ENCODE measurements at regions not wholly inside any gene's neighbourhood (a gene's known extent, or its start where the extent isn't known, plus 50 kb on each side); places are given as distances from the start of the nearest gene placed in this dataset.

DNA sequence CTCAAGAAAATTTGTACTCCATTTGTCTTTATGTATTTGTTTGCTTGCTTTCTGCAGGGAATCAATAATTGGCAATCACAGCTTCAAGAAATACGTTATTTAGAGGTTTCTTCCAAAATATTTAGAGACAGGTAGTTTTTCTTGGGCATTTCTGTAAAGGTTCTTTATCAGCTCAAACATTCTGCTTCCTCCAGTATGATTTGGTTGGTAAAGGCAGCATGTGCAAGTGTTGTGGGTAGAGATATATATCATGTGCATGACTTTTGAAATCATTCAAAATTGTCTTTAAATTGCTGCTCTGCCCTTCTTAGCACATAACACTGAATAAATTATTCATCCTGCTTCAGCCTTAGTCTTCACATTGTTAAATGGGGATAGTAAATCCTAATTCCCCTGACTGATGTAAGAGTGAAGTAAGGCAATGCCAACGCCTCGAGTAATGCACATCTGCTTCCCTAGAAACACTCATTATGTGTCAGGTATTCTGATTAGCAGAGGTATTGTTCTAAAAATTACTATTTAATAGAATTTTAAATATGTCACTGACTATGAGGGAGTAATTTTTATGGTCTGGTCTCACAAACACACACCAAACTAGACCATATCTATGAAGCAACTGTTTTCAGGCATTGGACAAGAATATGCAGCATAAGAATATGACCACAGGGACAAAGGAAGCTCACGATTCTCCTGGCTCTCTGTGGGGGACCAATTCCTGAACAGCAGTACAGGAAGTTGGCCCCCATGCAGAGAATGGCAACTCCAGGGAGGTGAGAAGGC, 77.3 kb upstream of the AKR1E2 start:
- DNase-seq (ENCODE audit: low spot score) (no peak), ATAC-seq (ENCODE audit: low read depth) (no peak)
- no peaks in the 10 kb centered on the region for H3K36me3 ChIP-seq (ENCODE audit: low read depth)
- no peaks in the 10 kb centered on the region for H3K4me1 ChIP-seq (ENCODE audit: insufficient read depth, poor library complexity, severe bottlenecking)
- H3K27ac ChIP-seq (ENCODE audit: poor library complexity, severe bottlenecking): no peak overlapping the region
- H3K9me3 ChIP-seq (ENCODE audit: severe bottlenecking): no peaks in the 10 kb centered on the region
- H3K27me3 ChIP-seq (ENCODE audit: insufficient read depth, poor library complexity, severe bottlenecking): no peaks in the 10 kb centered on the region
- no peak overlapping the region for H3K4me3 ChIP-seq (ENCODE audit: severe bottlenecking)
- TF ChIP-seq, protein P1, sequence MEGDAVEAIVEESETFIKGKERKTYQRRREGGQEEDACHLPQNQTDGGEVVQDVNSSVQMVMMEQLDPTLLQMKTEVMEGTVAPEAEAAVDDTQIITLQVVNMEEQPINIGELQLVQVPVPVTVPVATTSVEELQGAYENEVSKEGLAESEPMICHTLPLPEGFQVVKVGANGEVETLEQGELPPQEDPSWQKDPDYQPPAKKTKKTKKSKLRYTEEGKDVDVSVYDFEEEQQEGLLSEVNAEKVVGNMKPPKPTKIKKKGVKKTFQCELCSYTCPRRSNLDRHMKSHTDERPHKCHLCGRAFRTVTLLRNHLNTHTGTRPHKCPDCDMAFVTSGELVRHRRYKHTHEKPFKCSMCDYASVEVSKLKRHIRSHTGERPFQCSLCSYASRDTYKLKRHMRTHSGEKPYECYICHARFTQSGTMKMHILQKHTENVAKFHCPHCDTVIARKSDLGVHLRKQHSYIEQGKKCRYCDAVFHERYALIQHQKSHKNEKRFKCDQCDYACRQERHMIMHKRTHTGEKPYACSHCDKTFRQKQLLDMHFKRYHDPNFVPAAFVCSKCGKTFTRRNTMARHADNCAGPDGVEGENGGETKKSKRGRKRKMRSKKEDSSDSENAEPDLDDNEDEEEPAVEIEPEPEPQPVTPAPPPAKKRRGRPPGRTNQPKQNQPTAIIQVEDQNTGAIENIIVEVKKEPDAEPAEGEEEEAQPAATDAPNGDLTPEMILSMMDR (IDR thresholded peaks at IDR 0.05; ENCODE audit: poor library complexity, severe bottlenecking): no peak

DNA sequence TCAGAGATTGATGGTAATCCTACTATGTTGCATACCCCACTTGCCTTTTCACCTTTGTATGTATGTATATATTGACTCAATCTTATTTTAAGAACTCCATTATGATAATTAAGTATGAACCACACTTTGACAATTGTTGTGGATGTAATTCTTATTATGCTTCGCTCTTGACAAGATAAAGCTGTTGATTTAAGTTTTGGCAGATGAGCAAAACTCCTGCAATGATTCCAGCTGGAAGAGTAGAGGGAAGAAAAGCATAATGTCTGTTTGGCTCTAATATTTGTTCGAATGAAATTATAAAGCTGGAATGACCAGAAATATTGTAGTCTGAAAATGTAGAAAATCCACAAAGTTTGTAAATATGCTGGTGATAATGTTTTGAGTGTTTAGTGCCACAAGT, 83.8 kb upstream of the AKR1E2 start:
- H3K4me1 ChIP-seq (ENCODE audit: insufficient read depth, poor library complexity, severe bottlenecking): no peaks in the 10 kb centered on the region
- H3K9me3 ChIP-seq (ENCODE audit: severe bottlenecking): no peaks in the 10 kb centered on the region
- no peak overlapping the region for H3K27ac ChIP-seq (ENCODE audit: poor library complexity, severe bottlenecking)
- TF ChIP-seq, protein P1 (IDR thresholded peaks at IDR 0.05; ENCODE audit: poor library complexity, severe bottlenecking): no peak
- H3K36me3 ChIP-seq (ENCODE audit: low read depth): no peaks in the 10 kb centered on the region
- DNase-seq (ENCODE audit: low spot score) (no peak), ATAC-seq (ENCODE audit: low read depth) (no peak)
- H3K27me3 ChIP-seq (ENCODE audit: insufficient read depth, poor library complexity, severe bottlenecking): no peaks in the 10 kb centered on the region
- H3K4me3 ChIP-seq (ENCODE audit: severe bottlenecking): no peak overlapping the region

DNA sequence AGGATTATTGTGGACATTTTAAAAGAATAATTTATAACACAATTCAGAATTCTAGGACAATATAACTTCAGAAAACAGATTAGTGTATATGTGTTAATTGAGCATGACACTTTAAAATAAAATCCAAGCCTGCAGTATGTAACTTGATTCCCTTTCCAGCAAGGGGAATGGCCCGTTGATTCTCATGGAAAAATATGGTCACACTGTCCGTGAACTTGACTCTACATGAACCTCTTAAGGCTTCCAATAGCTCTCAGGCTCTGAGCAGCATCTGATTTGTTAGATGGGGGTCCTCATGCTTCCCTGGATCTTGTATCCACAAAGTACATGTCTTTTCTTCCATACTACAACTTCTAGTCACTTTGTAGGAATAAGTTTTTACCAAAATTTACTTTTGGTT, 85.5 kb upstream of the AKR1E2 start:
- DNase-seq (ENCODE audit: low spot score): no peak

DNA sequence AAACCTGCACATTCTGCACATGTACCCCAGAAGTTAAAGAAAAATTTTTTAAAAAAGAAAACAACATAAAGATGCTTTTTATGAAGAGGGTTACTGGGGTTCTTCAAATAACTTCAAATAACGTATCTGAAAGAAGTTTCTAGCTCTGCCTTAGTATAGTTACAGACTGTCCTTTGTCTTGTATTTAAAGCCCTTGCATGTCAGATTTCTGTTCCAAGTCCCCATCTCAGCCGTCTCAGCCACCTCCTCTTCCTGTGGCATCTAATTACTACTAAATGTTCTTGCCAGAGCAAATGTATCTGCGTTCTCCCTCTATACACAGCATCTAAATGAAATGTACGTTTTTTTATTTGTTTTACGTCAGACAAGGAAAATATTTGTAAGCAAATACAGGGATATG, 89.4 kb upstream of the AKR1E2 start:
- Histone ChIP-seq H3K4me1 (ENCODE audit: insufficient read depth, poor library complexity, severe bottlenecking) (peaks cover 11% of the 10 kb centered on the region), H3K27ac (ENCODE audit: poor library complexity, severe bottlenecking) (no peak overlapping the region), H3K4me3 (ENCODE audit: severe bottlenecking) (no peak overlapping the region), H3K36me3 (ENCODE audit: low read depth) (no peaks in the 10 kb centered on the region), H3K9me3 (ENCODE audit: severe bottlenecking) (no peaks in the 10 kb centered on the region), H3K27me3 (ENCODE audit: insufficient read depth, poor library complexity, severe bottlenecking) (no peaks in the 10 kb centered on the region)
- ATAC-seq (ENCODE audit: low read depth) (no peak), DNase-seq (ENCODE audit: low spot score) (no peak)
- TF ChIP-seq, protein P1 (IDR thresholded peaks at IDR 0.05; ENCODE audit: poor library complexity, severe bottlenecking): no peak

More for the DNA sequence above, 85.5 kb upstream of the AKR1E2 start:
- no peak for ATAC-seq (ENCODE audit: low read depth)
- TF ChIP-seq, protein P1 (IDR thresholded peaks at IDR 0.05; ENCODE audit: poor library complexity, severe bottlenecking): no peak
- no peaks in the 10 kb centered on the region for H3K4me1 ChIP-seq (ENCODE audit: insufficient read depth, poor library complexity, severe bottlenecking)
- no peak overlapping the region for H3K4me3 ChIP-seq (ENCODE audit: severe bottlenecking)
- H3K36me3 ChIP-seq (ENCODE audit: low read depth): no peaks in the 10 kb centered on the region
- no peaks in the 10 kb centered on the region for H3K9me3 ChIP-seq (ENCODE audit: severe bottlenecking)
- no peak overlapping the region for H3K27ac ChIP-seq (ENCODE audit: poor library complexity, severe bottlenecking)
- no peaks in the 10 kb centered on the region for H3K27me3 ChIP-seq (ENCODE audit: insufficient read depth, poor library complexity, severe bottlenecking)

DNA sequence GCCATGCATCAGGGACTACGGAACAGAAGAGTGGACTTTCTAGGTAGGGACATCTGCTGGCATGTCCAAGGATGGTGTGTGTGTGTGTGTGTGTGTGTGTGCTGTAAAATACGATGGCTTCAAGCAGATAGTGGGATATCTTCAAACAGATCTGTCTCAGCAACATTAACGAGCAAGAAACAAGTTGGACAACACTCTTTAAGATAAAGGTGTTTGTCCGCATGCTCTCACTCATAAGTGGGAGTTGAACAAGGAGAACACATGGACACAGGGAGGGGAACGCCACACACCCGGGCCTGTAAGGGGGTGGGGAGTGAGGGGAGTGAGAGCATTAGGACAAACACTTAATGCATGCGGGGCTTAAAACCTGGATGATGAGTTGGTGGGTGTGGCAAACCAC, 89.8 kb upstream of the AKR1E2 start:
- ATAC-seq (ENCODE audit: low read depth) (no peak), DNase-seq (ENCODE audit: low spot score) (no peak)
- Histone ChIP-seq H3K27me3 (ENCODE audit: insufficient read depth, poor library complexity, severe bottlenecking) (no peaks in the 10 kb centered on the region), H3K9me3 (ENCODE audit: severe bottlenecking) (no peaks in the 10 kb centered on the region), H3K36me3 (ENCODE audit: low read depth) (no peaks in the 10 kb centered on the region), H3K27ac (ENCODE audit: poor library complexity, severe bottlenecking) (no peak overlapping the region), H3K4me1 (ENCODE audit: insufficient read depth, poor library complexity, severe bottlenecking) (peaks cover 11% of the 10 kb centered on the region), H3K4me3 (ENCODE audit: severe bottlenecking) (no peak overlapping the region)
- TF ChIP-seq, protein P1 (IDR thresholded peaks at IDR 0.05; ENCODE audit: poor library complexity, severe bottlenecking): no peak

Data from RWPE2 (cell line).